ENCODE measurements at regions not wholly inside any gene's neighbourhood (a gene's known extent, or its start where the extent isn't known, plus 50 kb on each side); places are given as distances from the start of the nearest gene placed in this dataset.
"Not testable (repeated sequence)": the region's sequence is repeated elsewhere in the genome, so short reads cannot be mapped to it uniquely, and the experiment has no call there.

GRCh38 chr4:8983921-8984320 lies 112.3 kb upstream of the HMX1 start:
- TF ChIP-seq SP1 (IDR thresholded peaks at IDR 0.05); CTCF (IDR thresholded peaks at IDR 0.05; ENCODE audit: low read depth, low read length, missing input control); RAD21 (IDR thresholded peaks at IDR 0.05); FOXA1 (IDR thresholded peaks at IDR 0.05); EGR1 (IDR thresholded peaks at IDR 0.05; ENCODE audit: low read depth in 2 of 2); MAX (IDR thresholded peaks at IDR 0.05): not testable (repeated sequence)

Measured in liver (tissue), 3 donors.